H1 (cell line): ENCODE measurements at regions not wholly inside any gene's neighbourhood (a gene's known extent, or its start where the extent isn't known, plus 50 kb on each side); places are given as distances from the start of the nearest gene placed in this dataset.

Experiments
- CTCF ChIA-PET: fragments of 300-600 bp; sonication (Branson Sonifier 250); formaldehyde crosslinking; loops from one replicate; lab custom pipeline; 2021; ENCODE audit not compliant: partially characterized antibody; lab: Charles Lee
- POLR2A ChIA-PET: fragments of 300-600 bp; sonication (Branson Sonifier 250); formaldehyde crosslinking; loops from one replicate; lab custom pipeline; 2021; ENCODE audit warnings: inconsistent platforms; ENCODE audit not compliant: partially characterized antibody; lab: Charles Lee
- DNase-seq, 2 experiments: peaks; one replicate each; pipeline versions ENCODE4 v3.0.0 to v3.0.0-alpha.2; 2010 to 2022; ENCODE audit warnings: low spot score in 2 of 2, low read depth in 1 of 2, mixed read lengths in 1 of 2
- FAIRE-seq: peaks from 2 replicates; lab custom pipeline; 2011; peaks lifted over from hg19 to GRCh38; lab: Jason Lieb, UNC
- H2AFZ ChIP-seq: 2 replicates; pipeline ENCODE4 v1.8.1; 2012; ENCODE audit warnings: low read length, inconsistent platforms
- H2AK5ac ChIP-seq: 2 replicates; pipeline ENCODE4 v1.6.1; 2013; ENCODE audit warnings: low read depth, low read length
- H2BK120ac ChIP-seq: replicated peaks from 2 replicates; pipeline ENCODE3; 2013; ENCODE audit warnings: low read depth, low read length, inconsistent platforms
- H2BK12ac ChIP-seq: 2 replicates; pipeline ENCODE4 v1.6.1; 2013; ENCODE audit warnings: low read depth, low read length
- H2BK15ac ChIP-seq: 2 replicates; pipeline ENCODE4 v1.6.1; 2013; ENCODE audit warnings: low read length
- H2BK20ac ChIP-seq: 2 replicates; pipeline ENCODE4 v1.6.1; 2013; ENCODE audit warnings: low read length
- H2BK5ac ChIP-seq: 2 replicates; pipeline ENCODE4 v1.6.1; 2013; ENCODE audit warnings: low read depth, low read length
- H3K14ac ChIP-seq: 2 replicates; pipeline ENCODE4 v1.6.1; 2013; ENCODE audit warnings: inconsistent platforms; ENCODE audit not compliant: insufficient read length
- H3K18ac ChIP-seq: 2 replicates; pipeline ENCODE4 v1.6.1; 2013; ENCODE audit warnings: low read length; ENCODE audit errors: extremely low read depth
- H3K23ac ChIP-seq: 2 replicates; pipeline ENCODE4 v1.6.1; 2013; ENCODE audit warnings: inconsistent platforms; ENCODE audit not compliant: insufficient read length
- H3K23me2 ChIP-seq: 2 replicates; pipeline ENCODE4 v1.6.1; 2013; ENCODE audit warnings: low read depth, low read length
- H3K27ac ChIP-seq: 2 replicates; pipeline ENCODE4 v1.6.1; 2011; ENCODE audit warnings: low read depth, low read length, inconsistent platforms
- H3K27me3 ChIP-seq, 4 experiments: replicated peaks in 1 of 4; 1 replicate in 1 of 4; 2 replicates in 3 of 4; pipeline versions ENCODE4 v1.6.1 to v1.8.1; 2011 to 2013; ENCODE audit warnings: low read length in 3 of 4, mild to moderate bottlenecking in 3 of 4, inconsistent platforms in 2 of 4, mixed read lengths in 2 of 4, moderate library complexity in 1 of 4; ENCODE audit not compliant: control insufficient read depth in 3 of 4, insufficient read depth in 3 of 4; ENCODE audit errors: extremely low read depth in 1 of 4
- H3K36me3 ChIP-seq, 4 experiments: 2 replicates each; pipeline versions ENCODE4 v1.6.1 to v1.8.1; 2011 to 2013; ENCODE audit warnings: mild to moderate bottlenecking in 4 of 4, low read length in 3 of 4, moderate library complexity in 2 of 4, control low read depth in 1 of 4, inconsistent platforms in 1 of 4; ENCODE audit not compliant: insufficient read depth in 4 of 4, control insufficient read depth in 2 of 4
- H3K4ac ChIP-seq: replicated peaks from 2 replicates; pipeline ENCODE3; 2013; ENCODE audit warnings: low read length, low read depth, mixed read lengths, inconsistent platforms; ENCODE audit not compliant: insufficient read length
- H3K4me1 ChIP-seq, 4 experiments: replicated peaks in 1 of 4; 1 replicate in 1 of 4; 2 replicates in 3 of 4; pipeline versions ENCODE4 v1.6.1 to v1.8.1; 2011 to 2013; ENCODE audit warnings: low read length in 3 of 4, inconsistent platforms in 2 of 4, mixed read lengths in 1 of 4; ENCODE audit not compliant: insufficient read depth in 4 of 4, control insufficient read depth in 3 of 4
- H3K4me2 ChIP-seq, 2 experiments: 2 replicates each; pipeline versions ENCODE4 v1.6.1 to v1.8.1; 2011 to 2013; ENCODE audit warnings: low read depth in 2 of 2, low read length in 2 of 2, control low read depth in 1 of 2, inconsistent platforms in 1 of 2, mild to moderate bottlenecking in 1 of 2; ENCODE audit not compliant: insufficient read depth in 1 of 2
- H3K4me3 ChIP-seq, 4 experiments: fragments of 200-600, 300-600 bp in 1 of 4; sonication (generic), shearing (Covaris generic), sonication (Bioruptor Twin) in 1 of 4; 2 replicates each; pipeline versions ENCODE4 v1.5.1 to v1.8.1; 2011 to 2016; ENCODE audit warnings: low read length in 4 of 4, low read depth in 3 of 4, control low read depth in 2 of 4, inconsistent platforms in 2 of 4, mild to moderate bottlenecking in 2 of 4, mixed read lengths in 1 of 4, moderate library complexity in 1 of 4; ENCODE audit not compliant: insufficient read depth in 2 of 4; ENCODE audit errors: extremely low read depth in 1 of 4
- H3K56ac ChIP-seq: replicated peaks from 2 replicates; pipeline ENCODE3; 2013; ENCODE audit warnings: low read depth, mild to moderate bottlenecking, mixed read lengths, low read length, inconsistent platforms; ENCODE audit not compliant: insufficient read length
- H3K79me1 ChIP-seq: 2 replicates; pipeline ENCODE4 v1.6.1; 2013; ENCODE audit warnings: low read depth, low read length, control low read depth
- H3K79me2 ChIP-seq, 2 experiments: 2 replicates each; pipeline versions ENCODE4 v1.6.1 to v1.8.1; 2012 to 2013; ENCODE audit warnings: low read length in 2 of 2, mild to moderate bottlenecking in 2 of 2, inconsistent platforms in 1 of 2; ENCODE audit not compliant: insufficient read depth in 2 of 2, control insufficient read depth in 1 of 2
- H3K9ac ChIP-seq, 4 experiments: replicated peaks in 1 of 4; 1 replicate in 1 of 4; 2 replicates in 3 of 4; pipeline versions ENCODE4 v1.6.1 to v1.8.1; 2011 to 2013; ENCODE audit warnings: low read depth in 3 of 4, low read length in 3 of 4, control low read depth in 2 of 4, mild to moderate bottlenecking in 2 of 4, moderate library complexity in 2 of 4, inconsistent platforms in 1 of 4; ENCODE audit errors: extremely low read depth in 1 of 4
- H3K9me3 ChIP-seq, 2 experiments: 2 replicates each; pipeline versions ENCODE4 v1.6.1 to v1.8.1; 2012 to 2013; ENCODE audit warnings: mild to moderate bottlenecking in 2 of 2, moderate library complexity in 2 of 2, control low read depth in 1 of 2, inconsistent platforms in 1 of 2, low read depth in 1 of 2, low read length in 1 of 2, mixed read lengths in 1 of 2; ENCODE audit not compliant: insufficient read depth in 2 of 2
- H4K20me1 ChIP-seq, 2 experiments: replicated peaks in 1 of 2; 2 replicates each; pipeline versions ENCODE3 to v1.8.1; 2011 to 2013; ENCODE audit warnings: inconsistent platforms in 2 of 2, low read length in 2 of 2, mild to moderate bottlenecking in 1 of 2; ENCODE audit not compliant: insufficient read depth in 2 of 2, control insufficient read depth in 1 of 2
- H4K5ac ChIP-seq: 2 replicates; pipeline ENCODE4 v1.6.1; 2013; ENCODE audit warnings: low read length, low read depth, mixed read lengths, inconsistent platforms; ENCODE audit not compliant: insufficient read length
- H4K8ac ChIP-seq: 2 replicates; pipeline ENCODE4 v1.8.0; 2013; ENCODE audit warnings: mild to moderate bottlenecking, moderate library complexity, low read length, inconsistent platforms; ENCODE audit not compliant: insufficient read depth; ENCODE audit errors: extremely low read depth
- H4K91ac ChIP-seq: replicated peaks from 2 replicates; pipeline ENCODE3; 2013; ENCODE audit warnings: low read length, mixed read lengths, inconsistent platforms; ENCODE audit not compliant: insufficient read length
- CBX5 ChIP-seq: fragments of 300-800, 300-1000 bp; sonication (generic); IDR thresholded peaks from 2 replicates; pipeline ENCODE4 v1.7.1; 2016; ENCODE audit warnings: antibody characterized with exemption, low read length, low read depth
- CTBP2 ChIP-seq: IDR thresholded peaks from 2 replicates; pipeline ENCODE4 v1.7.0; 2011; ENCODE audit warnings: borderline replicate concordance, mild to moderate bottlenecking, moderate library complexity, mixed read lengths, low read length; ENCODE audit not compliant: insufficient read depth, insufficient read length
- NANOG ChIP-seq: IDR thresholded peaks from 2 replicates; pipeline ENCODE4 v1.6.1; 2011; ENCODE audit warnings: low read length, low read depth, mild to moderate bottlenecking, inconsistent platforms; ENCODE audit not compliant: insufficient read depth, poor library complexity, severe bottlenecking
- SUZ12 ChIP-seq: fragments of 200-600 bp; sonication (generic); IDR thresholded peaks from 2 replicates; pipeline ENCODE4 v1.6.1; 2012; ENCODE audit warnings: mild to moderate bottlenecking, inconsistent platforms, low read length, moderate library complexity, mixed read lengths
- WGBS, 2 experiments: shearing (Covaris generic) in 1 of 2; methylation state at CpG; one replicate each; pipeline versions ENCODE4 v1.1.6 to v1.1.7; 2013 to 2015; ENCODE audit warnings: low lambda C conversion rate in 2 of 2, mixed read lengths in 2 of 2, inconsistent platforms in 1 of 2, low coverage in 1 of 2, missing lambda C conversion rate in 1 of 2; ENCODE audit not compliant: insufficient replicate concordance in 2 of 2, insufficient coverage in 1 of 2, insufficient read length in 1 of 2; ENCODE audit errors: extremely low coverage in 1 of 2, missing lambda C conversion rate in 1 of 2; 5-methylcytosine and 5-hydroxymethylcytosine counted together

DNA sequence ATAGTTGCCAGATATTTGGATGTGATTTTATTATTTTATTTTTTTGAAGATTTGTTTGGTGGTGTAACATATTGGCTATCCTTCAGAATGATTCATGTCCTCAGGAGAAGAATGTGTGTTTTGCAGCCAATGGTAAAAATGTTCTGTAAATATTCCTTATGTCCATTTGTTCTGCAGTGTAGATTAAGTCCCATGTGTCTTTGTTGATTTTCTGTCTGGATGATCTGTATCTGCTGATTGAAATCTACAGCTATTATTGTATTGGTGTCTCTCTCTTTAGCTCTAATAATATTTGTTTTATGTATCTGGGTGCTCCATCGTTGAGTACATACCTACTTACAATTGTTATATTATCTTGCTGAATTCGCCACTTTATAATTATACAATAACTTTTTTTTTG, 1641.7 kb downstream of the OTOL1 start:
- H3K36me3 ChIP-seq = no peaks in the 10 kb centered on the region
- H4K91ac ChIP-seq = no peak overlapping the region
- H3K79me1 ChIP-seq = no peaks in the 10 kb centered on the region
- no peak overlapping the region for H2BK15ac ChIP-seq
- no peak overlapping the region for H3K14ac ChIP-seq
- no peaks in the 10 kb centered on the region for H3K9me3 ChIP-seq
- no peak overlapping the region for H2BK5ac ChIP-seq
- H2AK5ac ChIP-seq = no peak overlapping the region
- no peak overlapping the region for H3K23ac ChIP-seq
- no peak overlapping the region for H3K18ac ChIP-seq
- H3K4me3 ChIP-seq = no peak overlapping the region
- H3K27ac ChIP-seq = no peak overlapping the region
- no peak overlapping the region for H4K8ac ChIP-seq
- DNase-seq (no peak), FAIRE-seq (no peak)
- no peak overlapping the region for H3K4ac ChIP-seq
- no peak overlapping the region for H4K5ac ChIP-seq
- H3K4me2 ChIP-seq = no peak overlapping the region
- TF ChIP-seq NANOG (no peak), SUZ12 (no peak), CBX5 (no peak), CTBP2 (no peak)
- H3K23me2 ChIP-seq = no peaks in the 10 kb centered on the region
- no peak overlapping the region for H2AFZ ChIP-seq
- no peaks in the 10 kb centered on the region for H3K27me3 ChIP-seq
- H3K4me1 ChIP-seq = no peaks in the 10 kb centered on the region
- H3K79me2 ChIP-seq = no peaks in the 10 kb centered on the region
- WGBS, 2 experiments = 84% methylated on average over 2 of the region's 2 CpGs; no CpG with 5 or more reads in 1 of the 2 experiments
- H4K20me1 ChIP-seq = no peaks in the 10 kb centered on the region
- H2BK12ac ChIP-seq = no peak overlapping the region
- CTCF ChIA-PET = no interaction called here
- no peak overlapping the region for H3K56ac ChIP-seq
- no peak overlapping the region for H2BK20ac ChIP-seq
- POLR2A ChIA-PET = no interaction called here
- no peak overlapping the region for H2BK120ac ChIP-seq
- H3K9ac ChIP-seq = no peak overlapping the region
